ENCODE measurements at regions not wholly inside any gene's neighbourhood (a gene's known extent, or its start where the extent isn't known, plus 50 kb on each side); places are given as distances from the start of the nearest gene placed in this dataset.

DNA sequence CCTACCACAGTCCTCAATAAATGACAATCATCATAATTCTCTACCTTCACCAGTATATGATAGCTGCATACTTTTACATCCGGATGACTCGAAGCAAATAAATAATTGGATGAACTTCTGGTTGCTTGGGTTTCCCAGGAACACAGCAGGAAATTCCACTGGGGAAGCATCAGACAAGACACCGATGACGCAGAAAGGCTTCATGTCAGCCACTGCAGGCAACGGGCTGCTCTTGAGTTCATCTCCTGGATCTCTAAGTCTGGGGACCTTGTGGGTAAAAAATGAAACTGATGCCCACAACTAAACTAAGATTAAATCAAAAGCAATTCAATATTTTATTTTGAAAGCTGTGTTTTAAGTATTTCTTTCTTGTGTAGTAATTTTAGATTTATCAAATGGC lies 472.1 kb upstream of the C16orf82 start:
- CTCF ChIA-PET, result no interaction called here
- intact Hi-C loops (cut with micrococcal nuclease), result no loop called here
- no TSS peak for BruUV-seq (replicated peaks)
- Histone ChIP-seq H3K4me1 (ENCODE audit: control insufficient read depth in 1 of 2, insufficient read depth in 2 of 2, low read length in 2 of 2) (no peaks in the 10 kb centered on the region), H4K20me1 (ENCODE audit: insufficient read depth) (no peaks in the 10 kb centered on the region), H3K9ac (ENCODE audit: low read length) (no peak overlapping the region), H3K27me3 (ENCODE audit: insufficient read depth, low read length) (no peaks in the 10 kb centered on the region), H3K4me2 (ENCODE audit: low read length) (no peak overlapping the region), H3K36me3 (ENCODE audit: control insufficient read depth in 1 of 2, insufficient read depth in 2 of 2, low read length in 2 of 2) (no peaks in the 10 kb centered on the region), H3K79me2 (ENCODE audit: insufficient read depth, low read length) (no peaks in the 10 kb centered on the region), H3K27ac (ENCODE audit: low read depth, low read length) (no peak overlapping the region), H3K9me2 (ENCODE audit: insufficient read depth) (no peaks in the 10 kb centered on the region), H2AFZ (ENCODE audit: low read depth, low read length, poor library complexity, severe bottlenecking) (no peak overlapping the region), H3K9me3 (ENCODE audit: control insufficient read depth in 1 of 2, insufficient read depth in 1 of 2, low read depth in 1 of 2, low read length in 2 of 2) (no peaks in the 10 kb centered on the region), H3K4me3 (replicated peaks in 1 of 2; ENCODE audit: low read depth in 1 of 2, low read length in 2 of 2) (no peak overlapping the region)
- POLR2A ChIA-PET, result no interaction called here
- ATAC-seq (no peak), DNase-seq (ENCODE audit: low read depth, low spot score) (no peak)
- TF ChIP-seq FOSL1 (IDR thresholded peaks at IDR 0.05; ENCODE audit: low read depth) (no peak), EZH2phosphoT487 (IDR thresholded peaks at IDR 0.05; ENCODE audit: borderline replicate concordance) (no peak)
- TF ChIP-seq, protein P1, sequence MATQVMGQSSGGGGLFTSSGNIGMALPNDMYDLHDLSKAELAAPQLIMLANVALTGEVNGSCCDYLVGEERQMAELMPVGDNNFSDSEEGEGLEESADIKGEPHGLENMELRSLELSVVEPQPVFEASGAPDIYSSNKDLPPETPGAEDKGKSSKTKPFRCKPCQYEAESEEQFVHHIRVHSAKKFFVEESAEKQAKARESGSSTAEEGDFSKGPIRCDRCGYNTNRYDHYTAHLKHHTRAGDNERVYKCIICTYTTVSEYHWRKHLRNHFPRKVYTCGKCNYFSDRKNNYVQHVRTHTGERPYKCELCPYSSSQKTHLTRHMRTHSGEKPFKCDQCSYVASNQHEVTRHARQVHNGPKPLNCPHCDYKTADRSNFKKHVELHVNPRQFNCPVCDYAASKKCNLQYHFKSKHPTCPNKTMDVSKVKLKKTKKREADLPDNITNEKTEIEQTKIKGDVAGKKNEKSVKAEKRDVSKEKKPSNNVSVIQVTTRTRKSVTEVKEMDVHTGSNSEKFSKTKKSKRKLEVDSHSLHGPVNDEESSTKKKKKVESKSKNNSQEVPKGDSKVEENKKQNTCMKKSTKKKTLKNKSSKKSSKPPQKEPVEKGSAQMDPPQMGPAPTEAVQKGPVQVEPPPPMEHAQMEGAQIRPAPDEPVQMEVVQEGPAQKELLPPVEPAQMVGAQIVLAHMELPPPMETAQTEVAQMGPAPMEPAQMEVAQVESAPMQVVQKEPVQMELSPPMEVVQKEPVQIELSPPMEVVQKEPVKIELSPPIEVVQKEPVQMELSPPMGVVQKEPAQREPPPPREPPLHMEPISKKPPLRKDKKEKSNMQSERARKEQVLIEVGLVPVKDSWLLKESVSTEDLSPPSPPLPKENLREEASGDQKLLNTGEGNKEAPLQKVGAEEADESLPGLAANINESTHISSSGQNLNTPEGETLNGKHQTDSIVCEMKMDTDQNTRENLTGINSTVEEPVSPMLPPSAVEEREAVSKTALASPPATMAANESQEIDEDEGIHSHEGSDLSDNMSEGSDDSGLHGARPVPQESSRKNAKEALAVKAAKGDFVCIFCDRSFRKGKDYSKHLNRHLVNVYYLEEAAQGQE (IDR thresholded peaks at IDR 0.05; ENCODE audit: low read depth), result no peak
- TF ChIP-seq, protein P2, sequence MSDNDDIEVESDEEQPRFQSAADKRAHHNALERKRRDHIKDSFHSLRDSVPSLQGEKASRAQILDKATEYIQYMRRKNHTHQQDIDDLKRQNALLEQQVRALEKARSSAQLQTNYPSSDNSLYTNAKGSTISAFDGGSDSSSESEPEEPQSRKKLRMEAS (IDR thresholded peaks at IDR 0.05), result no peak
- TF ChIP-seq, protein P3, sequence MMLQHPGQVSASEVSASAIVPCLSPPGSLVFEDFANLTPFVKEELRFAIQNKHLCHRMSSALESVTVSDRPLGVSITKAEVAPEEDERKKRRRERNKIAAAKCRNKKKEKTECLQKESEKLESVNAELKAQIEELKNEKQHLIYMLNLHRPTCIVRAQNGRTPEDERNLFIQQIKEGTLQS (IDR thresholded peaks at IDR 0.05), result no peak
- RAD21 ChIA-PET (ENCODE audit: low non-redundant PET in 1 of 2, low total read pairs in 2 of 2, uncharacterized antibody in 2 of 2, unreplicated experiment in 2 of 2), result no interaction called here

DNA sequence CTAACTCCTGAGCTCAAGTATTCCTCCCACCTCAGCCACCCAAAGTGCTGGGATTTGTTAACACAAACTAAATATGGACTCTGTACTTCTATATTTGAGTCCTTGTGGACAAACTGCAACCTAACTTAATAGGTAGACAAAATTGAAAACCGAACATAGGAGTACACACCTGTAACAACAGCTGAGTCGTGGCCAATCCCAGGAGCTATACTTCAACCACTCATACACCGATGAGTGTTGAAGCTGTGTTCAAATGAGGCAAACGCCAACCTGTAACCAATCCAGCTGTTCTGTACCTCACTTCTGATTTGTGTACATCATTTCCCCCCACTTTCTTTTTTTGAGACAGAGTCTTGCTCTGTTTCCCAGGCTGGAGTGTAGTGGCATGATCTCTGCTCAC lies 471.5 kb upstream of the C16orf82 start:
- no peak overlapping the region for H3K4me2 ChIP-seq (ENCODE audit: low read length)
- H3K27me3 ChIP-seq (ENCODE audit: insufficient read depth, low read length), result no peaks in the 10 kb centered on the region
- no peak for TF ChIP-seq EZH2phosphoT487 (IDR thresholded peaks at IDR 0.05; ENCODE audit: borderline replicate concordance)
- TF ChIP-seq, protein P3 (IDR thresholded peaks at IDR 0.05), result no peak
- no peak for TF ChIP-seq ZFX (IDR thresholded peaks at IDR 0.05)
- no peak for TF ChIP-seq CEBPB (IDR thresholded peaks at IDR 0.05; ENCODE audit: low read depth)
- no peak for TF ChIP-seq FOSL1 (IDR thresholded peaks at IDR 0.05; ENCODE audit: low read depth)
- TF ChIP-seq, protein P2 (IDR thresholded peaks at IDR 0.05), result no peak
- TF ChIP-seq JUND (IDR thresholded peaks at IDR 0.05), result no peak
- TF ChIP-seq SP1 (IDR thresholded peaks at IDR 0.05; ENCODE audit: low read depth), result no peak
- no peak for TF ChIP-seq CBX3 (IDR thresholded peaks at IDR 0.05; ENCODE audit: low read depth)
- TF ChIP-seq POLR2AphosphoS5 (IDR thresholded peaks at IDR 0.05; ENCODE audit: low read depth, low read length), result no peak
- TF ChIP-seq, protein P1 (IDR thresholded peaks at IDR 0.05; ENCODE audit: low read depth), result no peak
- no peak overlapping the region for H3K4me3 ChIP-seq (replicated peaks in 1 of 2; ENCODE audit: low read depth in 1 of 2, low read length in 2 of 2)
- H3K36me3 ChIP-seq (ENCODE audit: control insufficient read depth in 1 of 2, insufficient read depth in 2 of 2, low read length in 2 of 2), result no peaks in the 10 kb centered on the region
- POLR2A ChIA-PET, result no interaction called here
- no peak overlapping the region for H2AFZ ChIP-seq (ENCODE audit: low read depth, low read length, poor library complexity, severe bottlenecking)
- DNase-seq (ENCODE audit: low read depth, low spot score) (no peak), ATAC-seq (no peak)
- no peak overlapping the region for H3K9ac ChIP-seq (ENCODE audit: low read length)
- H3K4me1 ChIP-seq (ENCODE audit: control insufficient read depth in 1 of 2, insufficient read depth in 2 of 2, low read length in 2 of 2), result no peaks in the 10 kb centered on the region
- H3K79me2 ChIP-seq (ENCODE audit: insufficient read depth, low read length), result no peaks in the 10 kb centered on the region
- H3K9me3 ChIP-seq (ENCODE audit: control insufficient read depth in 1 of 2, insufficient read depth in 1 of 2, low read depth in 1 of 2, low read length in 2 of 2), result no peaks in the 10 kb centered on the region
- no peaks in the 10 kb centered on the region for H4K20me1 ChIP-seq (ENCODE audit: insufficient read depth)
- no peaks in the 10 kb centered on the region for H3K9me2 ChIP-seq (ENCODE audit: insufficient read depth)
- no peak overlapping the region for H3K27ac ChIP-seq (ENCODE audit: low read depth, low read length)
- no TSS peak for BruUV-seq (replicated peaks)
- CTCF ChIA-PET, result no interaction called here
- RAD21 ChIA-PET (ENCODE audit: low non-redundant PET in 1 of 2, low total read pairs in 2 of 2, uncharacterized antibody in 2 of 2, unreplicated experiment in 2 of 2), result no interaction called here
- intact Hi-C loops (cut with micrococcal nuclease), result no loop called here
